Prostate gland (tissue), 2 donors: ENCODE measurements at regions not wholly inside any gene's neighbourhood (a gene's known extent, or its start where the extent isn't known, plus 50 kb on each side); places are given as distances from the start of the nearest gene placed in this dataset.

Source experiments
- DNase-seq: peaks from one replicate; pipeline ENCODE4 v3.0.0-alpha.2; 2019; ENCODE audit warnings: low spot score
- H3K27ac ChIP-seq, 2 donors: fragments of 200-600 bp; sonication (generic); 2 replicates each; pipeline ENCODE4 v1.5.1; 2017 to 2019
- H3K27me3 ChIP-seq: fragments of 200-600 bp; sonication (generic); replicated peaks from 2 replicates; pipeline ENCODE4 v1.5.1; 2019; ENCODE audit not compliant: insufficient read depth
- H3K36me3 ChIP-seq, 2 donors: fragments of 200-600 bp; sonication (generic); 1 replicate in 1 of 2; 2 replicates in 1 of 2; pipeline versions ENCODE4 v1.5.1 to v1.8.1; 2017 to 2019
- H3K4me1 ChIP-seq: fragments of 200-600 bp; sonication (generic); replicated peaks from 2 replicates; pipeline ENCODE4 v1.5.1; 2019
- H3K4me3 ChIP-seq, 2 donors: fragments of 200-600 bp; sonication (generic); 2 replicates each; pipeline ENCODE4 v1.5.1; 2017 to 2019
- H3K9me3 ChIP-seq: fragments of 200-600 bp; sonication (generic); 2 replicates; pipeline ENCODE4 v1.5.1; 2017
- POLR2A ChIP-seq: fragments of 450-650 bp; IDR thresholded peaks from one replicate; pipeline ENCODE4 v1.6.1; 2016; ENCODE audit warnings: antibody characterized with exemption, mild to moderate bottlenecking
- POLR2AphosphoS5 ChIP-seq: sonication (generic); formaldehyde crosslinking; IDR thresholded peaks from one replicate; pipeline ENCODE4 v1.6.1; 2017; ENCODE audit warnings: antibody characterized with exemption
- WGBS: methylation state at CpG from one replicate; pipeline ENCODE4 v1.1.5; 2018; 5-methylcytosine and 5-hydroxymethylcytosine counted together
- intact Hi-C: fragments of 100-400 bp; cut with DNase I; formaldehyde crosslinking; loops from one replicate; pipeline ENCODE4 v1.14.2; 2022
- TF ChIP-seq, protein P1 (sequence below), 4 experiments: fragments of 200-600 bp in 2 of 4; fragments of 450-650 bp in 2 of 4; sonication (generic) in 2 of 4; IDR thresholded peaks; 1 replicate in 3 of 4; 2 replicates in 1 of 4; pipeline ENCODE4 v1.5.1; 2016 to 2019; ENCODE audit warnings: antibody characterized with exemption in 4 of 4, mild to moderate bottlenecking in 2 of 4, moderate library complexity in 2 of 4

DNA sequence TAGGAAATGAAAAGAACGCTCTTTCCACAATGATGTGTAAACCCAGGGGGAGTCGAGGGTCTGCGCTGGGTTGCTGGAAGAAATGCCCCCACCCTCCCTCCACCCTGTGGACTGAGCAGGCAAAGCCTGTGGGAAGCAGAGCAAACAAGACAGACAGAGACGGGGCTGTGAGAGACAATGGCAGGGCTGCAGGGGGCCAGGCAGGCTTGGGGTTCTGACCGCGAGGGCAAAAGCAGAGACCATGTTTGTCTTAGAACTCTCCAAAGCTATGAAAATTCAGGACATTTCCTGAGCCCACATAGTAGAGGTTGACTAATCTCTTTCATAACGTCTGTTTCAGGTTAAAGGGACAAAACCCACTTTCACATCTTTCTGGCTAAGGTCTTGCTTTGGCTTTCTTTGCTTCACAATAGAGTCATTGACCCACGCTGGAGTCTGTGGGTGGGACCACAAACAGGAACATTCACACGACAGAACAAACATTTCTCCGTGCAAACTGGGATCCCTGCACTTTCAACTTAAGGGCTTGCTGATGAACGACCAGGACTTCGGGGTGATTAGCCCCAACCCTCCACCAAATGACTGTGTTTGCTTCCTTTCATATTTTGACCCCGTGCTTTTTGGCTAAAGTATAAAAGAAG is 156.0 kb upstream of the TPM1 start:
- TF ChIP-seq POLR2A, result no peak
- no peak for TF ChIP-seq POLR2AphosphoS5
- TF ChIP-seq, protein P1, sequence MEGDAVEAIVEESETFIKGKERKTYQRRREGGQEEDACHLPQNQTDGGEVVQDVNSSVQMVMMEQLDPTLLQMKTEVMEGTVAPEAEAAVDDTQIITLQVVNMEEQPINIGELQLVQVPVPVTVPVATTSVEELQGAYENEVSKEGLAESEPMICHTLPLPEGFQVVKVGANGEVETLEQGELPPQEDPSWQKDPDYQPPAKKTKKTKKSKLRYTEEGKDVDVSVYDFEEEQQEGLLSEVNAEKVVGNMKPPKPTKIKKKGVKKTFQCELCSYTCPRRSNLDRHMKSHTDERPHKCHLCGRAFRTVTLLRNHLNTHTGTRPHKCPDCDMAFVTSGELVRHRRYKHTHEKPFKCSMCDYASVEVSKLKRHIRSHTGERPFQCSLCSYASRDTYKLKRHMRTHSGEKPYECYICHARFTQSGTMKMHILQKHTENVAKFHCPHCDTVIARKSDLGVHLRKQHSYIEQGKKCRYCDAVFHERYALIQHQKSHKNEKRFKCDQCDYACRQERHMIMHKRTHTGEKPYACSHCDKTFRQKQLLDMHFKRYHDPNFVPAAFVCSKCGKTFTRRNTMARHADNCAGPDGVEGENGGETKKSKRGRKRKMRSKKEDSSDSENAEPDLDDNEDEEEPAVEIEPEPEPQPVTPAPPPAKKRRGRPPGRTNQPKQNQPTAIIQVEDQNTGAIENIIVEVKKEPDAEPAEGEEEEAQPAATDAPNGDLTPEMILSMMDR (IDR thresholded peaks at IDR 0.05), result no peak
- no peaks in the 10 kb centered on the region for H3K27me3 ChIP-seq
- H3K9me3 ChIP-seq, result no peaks in the 10 kb centered on the region
- H3K36me3 ChIP-seq, result no peaks in the 10 kb centered on the region
- 44% methylated on average over 13 of the region's 13 CpGs for WGBS
- DNase-seq, result no peak
- H3K4me1 ChIP-seq, result no peaks in the 10 kb centered on the region
- intact Hi-C loops, result loop anchor here (1.0 kb wide), 1 partner anchor 10 kb away; no protein-coding TSS in a partner anchor
- H3K27ac ChIP-seq, result peak overlapping the region; percentile 38 to 47
- no peak overlapping the region for H3K4me3 ChIP-seq

DNA sequence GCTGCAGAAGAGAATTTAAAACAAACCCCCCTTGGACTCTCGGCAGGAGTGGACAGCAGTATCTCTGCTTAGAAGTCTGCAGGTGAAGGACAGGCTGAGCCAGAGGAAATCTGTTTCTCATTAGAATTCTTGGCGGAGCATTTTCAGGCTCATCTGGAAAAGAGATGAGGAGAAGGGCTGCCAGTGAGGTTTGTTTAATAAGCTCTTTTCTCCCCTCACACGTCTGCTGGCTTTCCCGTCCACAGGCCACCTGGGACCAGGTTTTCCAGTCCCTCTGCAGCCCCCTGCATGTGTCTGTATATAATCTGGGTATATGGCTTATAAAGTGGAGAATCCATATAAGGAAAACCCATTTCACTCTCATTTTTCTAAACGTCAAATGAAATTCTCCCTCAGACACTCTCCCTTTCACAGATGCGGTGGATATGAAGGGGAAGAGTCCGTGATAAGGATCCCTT is 155.4 kb upstream of the TPM1 start:
- WGBS, result 50% methylated on average over 7 of the region's 7 CpGs
- Histone ChIP-seq H3K9me3 (no peaks in the 10 kb centered on the region), H3K27me3 (no peaks in the 10 kb centered on the region), H3K4me1 (no peaks in the 10 kb centered on the region), H3K27ac (peak overlapping the region in 1 of 2 donors; percentile 38), H3K4me3 (no peak overlapping the region), H3K36me3 (no peaks in the 10 kb centered on the region)
- TF ChIP-seq POLR2A (no peak), POLR2AphosphoS5 (no peak)
- intact Hi-C loops, result loop anchor here (1.0 kb wide), 1 partner anchor 9 kb away; no protein-coding TSS in a partner anchor
- no peak for DNase-seq

DNA sequence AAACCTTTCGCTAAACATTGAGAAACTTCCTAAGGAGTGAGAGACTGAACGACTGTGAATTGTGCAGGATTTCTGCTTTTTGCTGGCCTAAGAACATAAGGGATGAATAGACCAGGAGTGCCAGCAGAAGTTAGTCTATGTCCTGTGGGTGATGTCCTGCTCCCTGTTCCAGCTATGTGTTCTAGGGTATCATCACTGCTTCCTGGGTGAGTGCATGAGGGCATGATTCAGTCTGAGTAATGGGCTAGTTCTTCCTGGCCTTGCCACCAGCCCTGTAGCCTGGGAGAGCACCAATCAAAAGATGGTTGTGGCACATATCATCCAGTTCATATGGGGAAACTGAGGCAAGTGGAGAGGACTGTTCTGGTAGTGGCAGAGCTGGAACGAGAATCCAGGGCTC is 153.9 kb upstream of the TPM1 start:
- 94% methylated on average over 3 of the region's 3 CpGs for WGBS
- Histone ChIP-seq H3K27me3 (no peaks in the 10 kb centered on the region), H3K36me3 (no peaks in the 10 kb centered on the region), H3K9me3 (no peaks in the 10 kb centered on the region), H3K27ac (no peak overlapping the region), H3K4me1 (no peaks in the 10 kb centered on the region), H3K4me3 (no peak overlapping the region)
- intact Hi-C loops, result no loop called here
- TF ChIP-seq POLR2AphosphoS5 (no peak), POLR2A (no peak)
- TF ChIP-seq, protein P1 (IDR thresholded peaks at IDR 0.05), result no peak
- no peak for DNase-seq

DNA sequence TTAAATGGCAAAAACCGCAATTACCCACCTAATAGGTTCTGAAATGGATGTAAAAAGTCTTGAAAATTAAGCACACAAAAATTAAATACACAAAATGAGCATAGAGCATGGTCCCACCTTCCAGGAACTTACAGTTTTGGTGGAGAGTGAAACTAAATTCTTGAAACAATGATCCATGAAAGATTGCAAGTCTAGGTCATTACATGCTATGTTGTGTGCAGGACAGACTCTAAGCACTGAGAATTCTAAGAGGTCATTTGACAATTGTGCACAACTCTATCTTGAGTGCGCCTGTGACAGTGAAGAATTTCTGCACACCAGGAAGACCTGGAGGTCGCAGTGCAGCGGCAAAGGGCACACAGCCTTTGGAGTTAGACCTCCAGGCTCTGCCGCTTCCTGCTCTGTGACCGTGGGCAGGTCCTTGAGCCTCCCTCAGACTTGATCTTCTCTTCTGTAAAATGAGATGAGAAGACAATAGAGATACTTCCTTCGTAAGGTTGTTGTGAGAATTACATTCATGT is 153.3 kb upstream of the TPM1 start:
- Histone ChIP-seq H3K9me3 (no peaks in the 10 kb centered on the region), H3K27me3 (no peaks in the 10 kb centered on the region), H3K36me3 (no peaks in the 10 kb centered on the region), H3K4me1 (no peaks in the 10 kb centered on the region), H3K27ac (no peak overlapping the region), H3K4me3 (no peak overlapping the region)
- intact Hi-C loops, result no loop called here
- DNase-seq, result no peak
- TF ChIP-seq POLR2A, result no peak
- TF ChIP-seq, protein P1 (IDR thresholded peaks at IDR 0.05), result no peak
- TF ChIP-seq POLR2AphosphoS5, result no peak
- WGBS, result 98% methylated on average over 7 of the region's 7 CpGs

DNA sequence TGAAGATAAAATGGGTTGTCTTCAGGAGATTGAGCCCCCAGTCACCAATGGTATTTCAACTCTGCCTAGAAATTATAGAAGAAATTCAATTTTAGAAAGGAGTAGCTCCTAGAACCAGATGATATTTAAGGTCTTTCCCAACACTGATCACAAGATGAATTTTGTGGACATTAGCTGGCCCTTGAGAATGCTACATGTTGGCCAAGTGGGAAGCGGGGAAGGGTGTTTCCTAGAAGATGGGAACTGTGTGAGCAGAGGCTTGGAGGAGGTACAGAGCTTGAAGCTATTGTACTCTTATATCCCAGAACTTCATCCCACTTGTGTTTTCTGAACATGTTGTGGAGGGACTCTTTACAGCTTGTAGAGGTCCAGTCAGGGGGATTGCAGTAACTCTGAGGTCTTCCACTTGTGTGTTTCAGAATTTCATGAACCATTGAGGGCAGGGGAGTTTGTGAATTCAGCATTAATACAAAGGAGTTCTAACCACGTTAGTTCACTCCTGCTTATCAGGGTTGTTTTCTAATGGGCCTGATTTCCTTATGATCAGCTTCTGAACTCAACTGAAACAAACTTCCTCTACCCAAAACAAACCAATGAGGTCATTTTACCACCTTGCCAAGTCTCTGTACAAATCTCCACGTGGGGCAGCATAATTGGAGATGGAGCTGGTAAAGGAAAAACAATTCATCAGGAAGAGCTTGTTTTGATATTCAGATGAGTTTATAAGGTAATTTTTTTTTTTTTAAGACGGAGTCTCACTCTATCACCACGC is 152.6 kb upstream of the TPM1 start:
- DNase-seq, result no peak
- no peak overlapping the region for H3K27ac ChIP-seq
- no peaks in the 10 kb centered on the region for H3K9me3 ChIP-seq
- intact Hi-C loops, result no loop called here
- H3K36me3 ChIP-seq, result no peaks in the 10 kb centered on the region
- 46% methylated on average over 5 of the region's 5 CpGs for WGBS
- no peaks in the 10 kb centered on the region for H3K27me3 ChIP-seq
- no peaks in the 10 kb centered on the region for H3K4me1 ChIP-seq
- peak; percentile 37 for TF ChIP-seq POLR2AphosphoS5
- TF ChIP-seq, protein P1 (IDR thresholded peaks at IDR 0.05), result no peak
- H3K4me3 ChIP-seq, result no peak overlapping the region
